ENCODE measurements at regions not wholly inside any gene's neighbourhood (a gene's known extent, or its start where the extent isn't known, plus 50 kb on each side); places are given as distances from the start of the nearest gene placed in this dataset.

DNA sequence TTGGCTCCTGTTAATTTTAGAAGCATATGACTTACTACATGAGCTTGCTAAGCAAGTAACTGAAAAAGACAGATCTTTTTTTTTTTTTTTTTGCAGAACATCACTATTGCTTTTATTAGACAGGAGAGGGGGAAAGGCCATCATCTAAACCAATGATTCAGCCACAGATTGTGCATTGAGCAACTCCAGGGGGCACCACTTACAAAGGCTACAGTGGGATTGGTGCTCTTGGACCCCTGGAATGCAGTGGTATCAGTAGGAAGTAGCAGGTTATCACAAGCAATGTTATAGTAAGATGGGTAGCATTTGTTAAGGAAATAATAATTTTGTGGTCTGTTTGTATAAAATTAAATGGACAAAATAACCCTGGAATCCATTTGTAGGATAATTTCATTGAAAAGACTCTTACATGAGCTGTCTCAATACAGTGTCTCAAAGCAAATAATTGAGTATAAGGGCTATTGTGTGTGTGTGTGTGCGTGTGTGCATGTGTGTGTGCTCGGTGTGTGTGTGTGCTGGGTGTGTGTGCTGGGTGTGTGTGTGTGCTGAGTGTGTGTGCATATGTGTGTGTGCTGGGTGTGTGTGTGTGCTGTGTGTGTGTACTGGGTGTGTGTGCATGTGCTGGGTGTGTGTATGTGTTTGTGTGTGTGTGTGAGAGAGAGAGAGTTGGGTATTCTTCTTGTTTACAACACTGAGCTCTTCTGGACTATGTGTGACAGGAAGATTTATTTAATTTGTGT lies 296.3 kb downstream of the PCDH7 start:
- TF ChIP-seq POLR2A (IDR thresholded peaks at IDR 0.05; ENCODE audit: low read length) (no peak), GATA1 (IDR thresholded peaks at IDR 0.05; ENCODE audit: low read depth, low read length) (no peak)
